Hematopoietic multipotent progenitor cell treated with erythropoietin and hydrocortisone succinate and interleukin-3 and kit ligand, for 17 days (in vitro differentiated cells): ENCODE measurements at regions not wholly inside any gene's neighbourhood (a gene's known extent, or its start where the extent isn't known, plus 50 kb on each side); places are given as distances from the start of the nearest gene placed in this dataset.
"Not testable (repeated sequence)": the region's sequence is repeated elsewhere in the genome, so short reads cannot be mapped to it uniquely, and the experiment has no call there.

Experiments used
- DNase-seq: peaks from one replicate; pipeline ENCODE4 v3.0.0-alpha.2; 2015; ENCODE audit warnings: low spot score

- no peak for DNase-seq
These were observed 815.8 kb downstream of the TRIML1 start for GRCh38 chr4:188955066-188955465.

GRCh38 chr4:188956566-188956965, 817.3 kb downstream of the TRIML1 start:
- no peak for DNase-seq

GRCh38 chr4:188958346-188958745, 819.1 kb downstream of the TRIML1 start:
- DNase-seq = no peak

GRCh38 chr4:188959424-188959823, 820.2 kb downstream of the TRIML1 start:
- no peak for DNase-seq

GRCh38 chr4:188960411-188961093, 821.3 kb downstream of the TRIML1 start:
- DNase-seq = no peak

- DNase-seq = no peak
These were observed 831.9 kb downstream of the TRIML1 start for GRCh38 chr4:188971125-188971524.

- no peak for DNase-seq
These were observed 836.0 kb downstream of the TRIML1 start for GRCh38 chr4:188975271-188975670.

GRCh38 chr4:188976644-188977115, 837.4 kb downstream of the TRIML1 start:
- no peak for DNase-seq

- not testable (repeated sequence) for DNase-seq
These were observed 838.0 kb downstream of the TRIML1 start for GRCh38 chr4:188977232-188977631.

GRCh38 chr4:188984518-188984917, 845.3 kb downstream of the TRIML1 start:
- DNase-seq = no peak

GRCh38 chr4:188986271-188986689, 847.0 kb downstream of the TRIML1 start:
- no peak for DNase-seq

GRCh38 chr4:188987011-188987410, 847.8 kb downstream of the TRIML1 start:
- DNase-seq = no peak

- DNase-seq = no peak
These were observed 848.9 kb downstream of the TRIML1 start for GRCh38 chr4:188988131-188988530.

- DNase-seq = no peak
These were observed 850.1 kb downstream of the TRIML1 start for GRCh38 chr4:188989371-188989770.

- no peak for DNase-seq
These were observed 853.5 kb downstream of the TRIML1 start for GRCh38 chr4:188992706-188993105.

GRCh38 chr4:188993871-188994270, 854.6 kb downstream of the TRIML1 start:
- no peak for DNase-seq

GRCh38 chr4:189001283-189001970, 862.2 kb downstream of the TRIML1 start:
- DNase-seq = no peak

GRCh38 chr4:189001971-189002450, 862.8 kb downstream of the TRIML1 start:
- DNase-seq = no peak

- no peak for DNase-seq
These were observed 863.2 kb downstream of the TRIML1 start for GRCh38 chr4:189002475-189002874.

GRCh38 chr4:189010452-189011217, 871.4 kb downstream of the TRIML1 start:
- not testable (repeated sequence) for DNase-seq

- no peak for DNase-seq
These were observed 882.6 kb downstream of the TRIML1 start for GRCh38 chr4:189021831-189022230.

- no peak for DNase-seq
These were observed 883.3 kb downstream of the TRIML1 start for GRCh38 chr4:189022440-189023035.
